ENCODE measurements at regions not wholly inside any gene's neighbourhood (a gene's known extent, or its start where the extent isn't known, plus 50 kb on each side); places are given as distances from the start of the nearest gene placed in this dataset.

GRCh38 chr14:30153717-30154116 lies 226.1 kb upstream of the PRKD1 start:
- Histone ChIP-seq H3K27ac (no peak overlapping the region), H3K4me3 (no peak overlapping the region)
- DNase-seq (ENCODE audit: low spot score), result no peak
- no peak for TF ChIP-seq CTCF (IDR thresholded peaks at IDR 0.05)

GRCh38 chr14:30156571-30156970 lies 228.9 kb upstream of the PRKD1 start:
- no peak overlapping the region for H3K27ac ChIP-seq
- TF ChIP-seq CTCF (IDR thresholded peaks at IDR 0.05), result no peak
- no peak overlapping the region for H3K4me3 ChIP-seq
- no peak for DNase-seq (ENCODE audit: low spot score)

GRCh38 chr14:30158299-30158698 lies 230.7 kb upstream of the PRKD1 start:
- no peak for DNase-seq (ENCODE audit: low spot score)
- no peak overlapping the region for H3K27ac ChIP-seq
- H3K4me3 ChIP-seq, result no peak overlapping the region
- no peak for TF ChIP-seq CTCF (IDR thresholded peaks at IDR 0.05)

GRCh38 chr14:30159374-30159773 lies 231.7 kb upstream of the PRKD1 start:
- H3K4me3 ChIP-seq, result no peak overlapping the region
- no peak overlapping the region for H3K27ac ChIP-seq
- DNase-seq (ENCODE audit: low spot score), result no peak
- TF ChIP-seq CTCF (IDR thresholded peaks at IDR 0.05), result no peak

GRCh38 chr14:30160608-30161007 lies 233.0 kb upstream of the PRKD1 start:
- no peak for TF ChIP-seq CTCF (IDR thresholded peaks at IDR 0.05)
- Histone ChIP-seq H3K4me3 (no peak overlapping the region), H3K27ac (no peak overlapping the region)
- no peak for DNase-seq (ENCODE audit: low spot score)

GRCh38 chr14:30162066-30162465 lies 234.4 kb upstream of the PRKD1 start:
- no peak for DNase-seq (ENCODE audit: low spot score)
- Histone ChIP-seq H3K27ac (no peak overlapping the region), H3K4me3 (no peak overlapping the region)
- TF ChIP-seq CTCF (IDR thresholded peaks at IDR 0.05), result no peak

- DNase-seq (ENCODE audit: low spot score), result no peak
- TF ChIP-seq CTCF (IDR thresholded peaks at IDR 0.05), result no peak
- Histone ChIP-seq H3K4me3 (no peak overlapping the region), H3K27ac (no peak overlapping the region)
These were observed 237.6 kb upstream of the PRKD1 start for GRCh38 chr14:30165255-30165654.
